ENCODE measurements at regions not wholly inside any gene's neighbourhood (a gene's known extent, or its start where the extent isn't known, plus 50 kb on each side); places are given as distances from the start of the nearest gene placed in this dataset.

- TF ChIP-seq EZH2 (IDR thresholded peaks at IDR 0.05; ENCODE audit: insufficient read depth, poor library complexity, severe bottlenecking) (no peak), EZH2phosphoT487 (IDR thresholded peaks at IDR 0.05; ENCODE audit: insufficient read depth, low read depth) (no peak)
Observed at GRCh38 chr3:197443506-197443905, 112.3 kb downstream of the BDH1 start.
